ENCODE measurements at regions not wholly inside any gene's neighbourhood (a gene's known extent, or its start where the extent isn't known, plus 50 kb on each side); places are given as distances from the start of the nearest gene placed in this dataset.

DNA sequence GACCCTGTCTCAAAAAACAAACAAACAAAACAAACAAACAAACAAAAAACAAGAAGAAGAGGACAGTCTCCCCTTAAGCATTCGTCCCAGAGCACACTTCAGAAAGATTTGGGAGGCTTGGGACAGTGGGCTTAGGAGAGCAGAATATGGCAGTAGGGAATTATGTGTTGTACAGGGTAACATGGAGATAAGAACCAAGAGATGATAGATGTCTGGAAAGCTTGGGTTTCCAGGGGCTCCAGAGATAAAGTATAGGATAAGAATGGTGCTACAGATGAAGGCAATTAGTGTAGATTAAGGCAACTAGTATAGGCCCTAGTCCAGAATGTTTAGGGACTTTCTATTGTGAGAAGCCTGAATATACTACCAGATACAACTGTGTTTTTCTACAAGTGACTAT, 934.9 kb upstream of the AUTS2 start:
- no peak for TF ChIP-seq EZH2 (IDR thresholded peaks at IDR 0.05)
- no peak for TF ChIP-seq POLR2AphosphoS5 (IDR thresholded peaks at IDR 0.05; ENCODE audit: borderline replicate concordance, low read depth, low read length)
- no peak for TF ChIP-seq FOXP2 (optimal IDR thresholded peaks at IDR 0.05; ENCODE audit: control extremely low read depth, extremely low read length, insufficient read depth)
